ENCODE measurements at regions not wholly inside any gene's neighbourhood (a gene's known extent, or its start where the extent isn't known, plus 50 kb on each side); places are given as distances from the start of the nearest gene placed in this dataset.

GRCh38 chr5:118687661-118688621, 300.4 kb downstream of the DTWD2 start:
- DNase-seq = no peak

- no peak for DNase-seq
Observed at GRCh38 chr5:118687100-118687499, 301.2 kb downstream of the DTWD2 start.

- DNase-seq = no peak
Observed at GRCh38 chr5:118681655-118682054, 306.7 kb downstream of the DTWD2 start.

GRCh38 chr5:118679264-118679940, 308.9 kb downstream of the DTWD2 start:
- DNase-seq = no peak

GRCh38 chr5:118678746-118679145, 309.6 kb downstream of the DTWD2 start:
- DNase-seq = no peak

- no peak for DNase-seq
Observed at GRCh38 chr5:118675247-118675646, 313.1 kb downstream of the DTWD2 start.

GRCh38 chr5:118657576-118657975, 330.8 kb downstream of the DTWD2 start:
- DNase-seq = no peak

- DNase-seq = no peak
Observed at GRCh38 chr5:118653872-118654271, 334.5 kb downstream of the DTWD2 start.

- no peak for DNase-seq
Observed at GRCh38 chr5:118653183-118653582, 335.2 kb downstream of the DTWD2 start.

GRCh38 chr5:118651002-118651401, 337.3 kb downstream of the DTWD2 start:
- no peak for DNase-seq

GRCh38 chr5:118647587-118647986, 340.8 kb downstream of the DTWD2 start:
- no peak for DNase-seq

- no peak for DNase-seq
Observed at GRCh38 chr5:118646917-118647316, 341.4 kb downstream of the DTWD2 start.

- DNase-seq = no peak
Observed at GRCh38 chr5:118637947-118638670, 350.2 kb downstream of the DTWD2 start.

- no peak for DNase-seq
Observed at GRCh38 chr5:118628660-118629354, 359.5 kb downstream of the DTWD2 start.

- DNase-seq = no peak
Observed at GRCh38 chr5:118620233-118620632, 368.1 kb downstream of the DTWD2 start.

GRCh38 chr5:118619823-118620222, 368.5 kb downstream of the DTWD2 start:
- DNase-seq = no peak

GRCh38 chr5:118616281-118616680, 372.1 kb downstream of the DTWD2 start:
- DNase-seq = no peak

GRCh38 chr5:118614731-118615456, 373.5 kb downstream of the DTWD2 start:
- no peak for DNase-seq

- no peak for DNase-seq
Observed at GRCh38 chr5:118611332-118611945, 376.9 kb downstream of the DTWD2 start.

- DNase-seq = no peak
Observed at GRCh38 chr5:118606940-118607339, 381.4 kb downstream of the DTWD2 start.

- no peak for DNase-seq
Observed at GRCh38 chr5:118605761-118606160, 382.6 kb downstream of the DTWD2 start.

GRCh38 chr5:118604106-118604505, 384.2 kb downstream of the DTWD2 start:
- no peak for DNase-seq
